22Rv1 (cell line): ENCODE measurements at regions not wholly inside any gene's neighbourhood (a gene's known extent, or its start where the extent isn't known, plus 50 kb on each side); places are given as distances from the start of the nearest gene placed in this dataset.

Source experiments
- H3K27ac ChIP-seq: fragments of 450-650 bp; 2 replicates; pipeline ENCODE4 v1.5.1; 2017
- ZFX ChIP-seq: fragments of 450-650 bp; IDR thresholded peaks from 2 replicates; pipeline ENCODE4 v1.6.1; 2017; ENCODE audit warnings: antibody characterized with exemption, borderline replicate concordance
- TF ChIP-seq, protein P1 (sequence below): fragments of 450-650 bp; IDR thresholded peaks from 2 replicates; pipeline ENCODE4 v1.5.1; 2017; ENCODE audit warnings: mild to moderate bottlenecking

DNA sequence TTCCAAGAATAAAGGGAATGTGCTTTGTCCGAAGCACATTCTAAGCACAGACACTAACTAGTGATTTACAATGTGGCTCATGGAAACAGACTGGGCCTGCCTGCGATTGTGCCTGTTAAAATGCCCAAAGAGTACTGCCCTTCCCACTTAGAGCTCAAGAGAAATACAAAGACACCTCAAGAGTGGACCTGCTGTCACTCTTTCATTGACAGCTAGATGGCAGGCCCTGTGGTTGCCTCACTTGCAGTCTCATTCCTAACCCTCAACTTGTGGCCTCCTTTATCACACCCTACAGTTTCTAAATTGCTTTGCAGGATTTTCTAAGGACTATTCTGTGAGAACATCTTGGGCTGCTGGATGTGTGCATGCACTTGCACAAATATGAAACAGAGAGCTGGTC is 331.0 kb upstream of the EMCN start:
- no peak overlapping the region for H3K27ac ChIP-seq
- TF ChIP-seq, protein P1, sequence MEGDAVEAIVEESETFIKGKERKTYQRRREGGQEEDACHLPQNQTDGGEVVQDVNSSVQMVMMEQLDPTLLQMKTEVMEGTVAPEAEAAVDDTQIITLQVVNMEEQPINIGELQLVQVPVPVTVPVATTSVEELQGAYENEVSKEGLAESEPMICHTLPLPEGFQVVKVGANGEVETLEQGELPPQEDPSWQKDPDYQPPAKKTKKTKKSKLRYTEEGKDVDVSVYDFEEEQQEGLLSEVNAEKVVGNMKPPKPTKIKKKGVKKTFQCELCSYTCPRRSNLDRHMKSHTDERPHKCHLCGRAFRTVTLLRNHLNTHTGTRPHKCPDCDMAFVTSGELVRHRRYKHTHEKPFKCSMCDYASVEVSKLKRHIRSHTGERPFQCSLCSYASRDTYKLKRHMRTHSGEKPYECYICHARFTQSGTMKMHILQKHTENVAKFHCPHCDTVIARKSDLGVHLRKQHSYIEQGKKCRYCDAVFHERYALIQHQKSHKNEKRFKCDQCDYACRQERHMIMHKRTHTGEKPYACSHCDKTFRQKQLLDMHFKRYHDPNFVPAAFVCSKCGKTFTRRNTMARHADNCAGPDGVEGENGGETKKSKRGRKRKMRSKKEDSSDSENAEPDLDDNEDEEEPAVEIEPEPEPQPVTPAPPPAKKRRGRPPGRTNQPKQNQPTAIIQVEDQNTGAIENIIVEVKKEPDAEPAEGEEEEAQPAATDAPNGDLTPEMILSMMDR = peak; percentile 39
- no peak for TF ChIP-seq ZFX

DNA sequence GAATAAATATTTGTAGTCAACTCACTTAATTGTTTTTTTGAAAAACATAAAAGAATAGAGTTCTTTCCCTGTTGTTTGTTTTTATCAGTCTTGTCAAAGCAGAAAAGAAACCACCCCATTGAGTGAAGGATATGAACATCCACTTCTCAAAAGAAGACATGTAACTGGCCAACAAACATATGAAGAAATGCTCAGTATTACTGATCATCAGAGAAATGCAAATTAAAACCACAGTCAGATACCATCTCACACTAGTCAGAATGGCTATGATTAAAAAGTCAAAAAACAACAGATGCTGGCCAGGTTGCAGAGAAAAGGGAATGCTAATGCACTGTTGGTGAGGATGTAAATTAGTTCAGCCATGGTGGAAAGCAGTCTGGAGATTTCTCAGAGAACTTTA is 326.1 kb upstream of the EMCN start:
- H3K27ac ChIP-seq = no peak overlapping the region
- no peak for TF ChIP-seq ZFX
- TF ChIP-seq, protein P1 = no peak

DNA sequence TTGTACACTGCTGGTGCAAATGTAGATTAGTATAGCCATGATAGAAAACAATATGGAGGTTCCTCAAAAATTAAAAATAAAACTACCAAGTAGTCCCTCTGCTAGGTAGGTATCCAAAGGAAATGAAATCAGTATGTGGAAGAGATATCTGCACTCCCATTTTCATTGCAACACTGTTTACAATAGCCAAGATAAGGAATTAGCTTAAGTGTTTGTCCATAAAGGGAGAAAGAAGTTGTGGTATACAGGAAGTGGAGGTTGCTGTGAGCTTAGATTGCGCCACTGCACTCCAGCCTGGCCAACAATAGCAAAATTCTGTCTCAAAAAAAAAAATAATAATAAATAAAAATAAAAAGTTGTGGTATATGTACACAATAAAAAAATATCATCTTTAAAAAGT is 325.0 kb upstream of the EMCN start:
- TF ChIP-seq, protein P1 = no peak
- TF ChIP-seq ZFX = no peak
- H3K27ac ChIP-seq = no peak overlapping the region

DNA sequence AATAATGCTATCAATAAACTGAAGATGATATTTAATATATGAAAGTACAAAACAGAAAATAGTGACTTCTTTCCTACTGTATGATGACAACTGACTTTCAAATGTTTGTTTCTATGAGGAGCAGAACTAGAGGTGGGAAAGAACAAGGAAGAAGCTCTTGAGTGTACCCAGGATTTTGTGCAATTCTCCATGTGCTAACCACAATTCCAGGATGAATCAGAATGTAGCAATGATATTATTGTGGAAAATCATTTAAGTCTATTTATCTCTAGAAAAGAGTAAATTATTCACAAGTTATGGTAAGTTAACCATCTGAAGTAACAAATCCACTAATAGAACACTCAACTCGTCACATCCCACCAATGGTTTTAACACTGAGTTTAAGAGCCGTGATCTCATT is 324.1 kb upstream of the EMCN start:
- no peak for TF ChIP-seq ZFX
- TF ChIP-seq, protein P1 = no peak
- H3K27ac ChIP-seq = no peak overlapping the region

DNA sequence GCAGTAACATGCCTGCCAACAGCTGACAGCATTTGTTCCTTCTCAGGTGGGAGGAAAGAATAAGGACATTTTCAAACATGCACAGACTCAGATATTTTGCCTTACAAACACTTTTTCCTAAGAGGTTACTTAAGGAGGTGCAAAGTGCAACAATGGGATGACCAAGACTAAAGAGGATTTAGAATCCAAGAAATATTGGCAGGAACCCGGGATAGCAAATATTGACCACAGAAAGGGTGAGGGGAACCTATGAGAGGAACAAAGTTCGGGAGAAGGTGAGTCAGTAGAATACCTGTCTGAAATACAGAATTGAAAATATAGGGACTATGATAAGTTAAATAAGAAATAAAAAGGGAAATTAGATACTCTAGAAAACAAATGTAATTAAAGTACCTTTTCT is 321.9 kb upstream of the EMCN start:
- TF ChIP-seq, protein P1 = no peak
- no peak for TF ChIP-seq ZFX
- no peak overlapping the region for H3K27ac ChIP-seq

DNA sequence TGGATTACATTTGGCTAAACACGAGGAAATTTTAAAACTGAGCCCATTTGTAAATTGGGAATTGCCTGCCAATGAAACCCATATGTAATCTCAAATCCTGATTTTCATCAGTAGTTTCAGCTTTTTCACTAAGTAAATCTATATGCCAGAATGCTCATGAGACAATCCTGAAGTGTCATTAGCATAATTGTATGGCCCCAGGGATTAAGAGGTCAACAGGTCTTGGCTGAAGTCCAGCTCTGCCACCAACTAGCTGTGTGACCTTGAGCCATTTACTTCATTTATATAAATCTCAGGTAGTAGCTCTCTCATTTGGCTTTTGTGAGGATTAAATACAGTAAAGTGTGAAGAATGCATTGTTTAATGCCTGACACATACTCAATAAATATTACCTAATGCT is 320.5 kb upstream of the EMCN start:
- TF ChIP-seq, protein P1 = no peak
- no peak for TF ChIP-seq ZFX
- H3K27ac ChIP-seq = no peak overlapping the region

DNA sequence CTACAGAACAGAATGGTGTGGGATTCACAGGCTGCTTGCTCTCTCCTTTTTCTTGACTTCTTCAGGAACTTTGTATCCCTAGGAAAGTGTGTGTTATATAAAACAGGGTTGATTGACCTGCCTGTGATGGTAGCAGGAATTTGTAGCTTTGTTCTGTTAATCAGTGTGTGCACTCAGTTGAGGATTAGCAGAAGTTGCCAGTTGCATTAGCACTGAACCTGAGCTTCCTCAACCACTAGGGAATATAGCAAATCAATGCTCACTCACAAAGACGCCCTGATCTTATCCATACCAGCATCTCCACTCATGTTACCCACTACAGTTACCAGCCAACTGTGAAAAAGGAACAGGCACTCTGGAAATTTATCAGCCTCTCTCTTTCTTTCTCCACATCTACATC is 319.1 kb upstream of the EMCN start:
- H3K27ac ChIP-seq = no peak overlapping the region
- TF ChIP-seq, protein P1 = no peak
- no peak for TF ChIP-seq ZFX
